DOHH2 (cell line): ENCODE measurements at regions not wholly inside any gene's neighbourhood (a gene's known extent, or its start where the extent isn't known, plus 50 kb on each side); places are given as distances from the start of the nearest gene placed in this dataset.
"Not testable (repeated sequence)": the region's sequence is repeated elsewhere in the genome, so short reads cannot be mapped to it uniquely, and the experiment has no call there.

Experiments
- H3F3A ChIP-seq: fragments of 200-600 bp; sonication (generic), shearing (Covaris generic); 2 replicates; pipeline ENCODE4 v1.6.0; 2016; ENCODE audit warnings: antibody characterized with exemption, mild to moderate bottlenecking; ENCODE audit not compliant: control insufficient read depth, insufficient read depth
- H3K27ac ChIP-seq: fragments of 200-600 bp; sonication (generic); 2 replicates; pipeline ENCODE4 v1.5.1; 2014; ENCODE audit warnings: low read depth, mild to moderate bottlenecking, low read length, moderate library complexity
- H3K27me3 ChIP-seq: fragments of 200-600 bp; sonication (generic); 2 replicates; pipeline ENCODE4 v1.6.1; 2014; ENCODE audit warnings: mild to moderate bottlenecking, low read length, mixed read lengths; ENCODE audit not compliant: control insufficient read depth
- H3K36me3 ChIP-seq: fragments of 200-600 bp; sonication (generic); 2 replicates; pipeline ENCODE4 v1.6.1; 2014; ENCODE audit warnings: mild to moderate bottlenecking, low read length, moderate library complexity, mixed read lengths; ENCODE audit not compliant: control insufficient read depth
- H3K4me1 ChIP-seq: fragments of 200-600 bp; sonication (generic); 2 replicates; pipeline ENCODE4 v1.6.1; 2014; ENCODE audit warnings: mild to moderate bottlenecking, low read length, mixed read lengths; ENCODE audit not compliant: control insufficient read depth
- H3K4me2 ChIP-seq: fragments of 200-600 bp; sonication (generic); 2 replicates; pipeline ENCODE4 v1.6.0; 2014; ENCODE audit warnings: mild to moderate bottlenecking, low read length, moderate library complexity
- H3K4me3 ChIP-seq: fragments of 200-600 bp; sonication (generic); 2 replicates; pipeline ENCODE4 v1.5.1; 2014; ENCODE audit warnings: mild to moderate bottlenecking, low read length, mixed read lengths
- H3K79me2 ChIP-seq: fragments of 200-600 bp; sonication (generic); 2 replicates; pipeline ENCODE4 v1.6.1; 2014; ENCODE audit warnings: mild to moderate bottlenecking, low read length, mixed read lengths; ENCODE audit not compliant: control insufficient read depth
- H3K9me2 ChIP-seq: fragments of 200-600 bp; sonication (generic); replicated peaks from 2 replicates; pipeline ENCODE4 v1.6.1; 2014; ENCODE audit warnings: mild to moderate bottlenecking, low read length, mixed read lengths; ENCODE audit not compliant: control insufficient read depth
- H3K9me3 ChIP-seq: fragments of 200-600 bp; sonication (generic); 2 replicates; pipeline ENCODE4 v1.6.1; 2014; ENCODE audit warnings: antibody characterized with exemption, low read length, mixed read lengths; ENCODE audit not compliant: control insufficient read depth, insufficient read depth
- H4K20me1 ChIP-seq: fragments of 200-600 bp; sonication (generic); 2 replicates; pipeline ENCODE4 v1.6.0; 2014; ENCODE audit warnings: low read depth, mild to moderate bottlenecking, antibody characterized with exemption, low read length, moderate library complexity; ENCODE audit not compliant: control insufficient read depth, insufficient read depth
- EZH2phosphoT487 ChIP-seq: fragments of 200-600 bp; sonication (generic); IDR thresholded peaks from 2 replicates; pipeline ENCODE4 v1.6.1; 2017; ENCODE audit warnings: borderline replicate concordance, mild to moderate bottlenecking, antibody characterized with exemption, low read length, moderate library complexity, mixed read lengths
- TF ChIP-seq, protein P1 (sequence below): fragments of 200-600 bp; sonication (generic); IDR thresholded peaks from one replicate; pipeline ENCODE4 v1.5.1; 2014; ENCODE audit warnings: antibody characterized with exemption, mild to moderate bottlenecking, low read depth, low read length; ENCODE audit not compliant: poor library complexity, severe bottlenecking

DNA sequence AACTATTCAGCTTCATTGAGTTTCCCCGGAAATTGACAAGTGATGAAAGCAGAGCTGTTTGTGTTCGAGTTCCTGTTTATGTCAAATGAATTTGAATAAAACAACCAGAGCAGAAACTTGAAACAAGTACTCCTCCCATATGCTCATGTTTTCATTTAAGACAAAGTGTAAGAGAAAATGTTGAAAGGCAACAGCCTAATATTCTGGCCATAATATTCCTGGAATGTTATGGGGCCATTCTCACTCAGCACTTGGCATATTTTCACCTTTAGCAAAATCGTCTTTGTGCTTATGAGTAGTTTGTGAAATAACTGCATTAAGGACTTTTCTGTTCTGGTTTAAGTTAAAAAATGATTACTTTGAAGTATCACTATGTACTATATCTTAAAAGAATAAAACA is 276.0 kb upstream of the FAT1 start:
- no peaks in the 10 kb centered on the region for H3F3A ChIP-seq

DNA sequence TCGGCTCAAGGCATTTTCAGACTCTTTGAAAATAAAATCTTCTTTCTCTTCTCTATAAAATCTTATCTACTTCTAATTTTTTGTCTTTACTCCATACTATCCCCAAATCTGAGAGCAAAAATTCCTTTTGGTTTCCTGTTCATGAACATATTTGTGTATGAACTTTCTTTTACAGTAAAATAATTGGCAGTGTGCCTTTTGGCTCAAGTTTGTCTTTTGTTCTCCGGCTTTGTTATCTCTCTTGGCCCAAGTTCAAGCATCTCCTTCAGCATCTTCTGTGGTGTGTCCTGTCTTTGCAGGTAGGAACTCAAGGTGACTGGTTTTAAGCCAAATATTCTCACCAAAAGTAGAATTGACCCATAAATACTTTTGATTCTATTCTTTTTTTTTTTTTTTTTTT is 276.6 kb upstream of the FAT1 start:
- no peak overlapping the region for H3K27ac ChIP-seq
- no peaks in the 10 kb centered on the region for H3K36me3 ChIP-seq
- H3K79me2 ChIP-seq, result no peaks in the 10 kb centered on the region
- H3K4me3 ChIP-seq, result no peak overlapping the region
- no peaks in the 10 kb centered on the region for H3K9me2 ChIP-seq
- no peaks in the 10 kb centered on the region for H3F3A ChIP-seq
- no peaks in the 10 kb centered on the region for H3K4me1 ChIP-seq
- no peaks in the 10 kb centered on the region for H4K20me1 ChIP-seq
- no peak overlapping the region for H3K4me2 ChIP-seq
- no peaks in the 10 kb centered on the region for H3K27me3 ChIP-seq
- no peak for TF ChIP-seq EZH2phosphoT487
- TF ChIP-seq, protein P1, sequence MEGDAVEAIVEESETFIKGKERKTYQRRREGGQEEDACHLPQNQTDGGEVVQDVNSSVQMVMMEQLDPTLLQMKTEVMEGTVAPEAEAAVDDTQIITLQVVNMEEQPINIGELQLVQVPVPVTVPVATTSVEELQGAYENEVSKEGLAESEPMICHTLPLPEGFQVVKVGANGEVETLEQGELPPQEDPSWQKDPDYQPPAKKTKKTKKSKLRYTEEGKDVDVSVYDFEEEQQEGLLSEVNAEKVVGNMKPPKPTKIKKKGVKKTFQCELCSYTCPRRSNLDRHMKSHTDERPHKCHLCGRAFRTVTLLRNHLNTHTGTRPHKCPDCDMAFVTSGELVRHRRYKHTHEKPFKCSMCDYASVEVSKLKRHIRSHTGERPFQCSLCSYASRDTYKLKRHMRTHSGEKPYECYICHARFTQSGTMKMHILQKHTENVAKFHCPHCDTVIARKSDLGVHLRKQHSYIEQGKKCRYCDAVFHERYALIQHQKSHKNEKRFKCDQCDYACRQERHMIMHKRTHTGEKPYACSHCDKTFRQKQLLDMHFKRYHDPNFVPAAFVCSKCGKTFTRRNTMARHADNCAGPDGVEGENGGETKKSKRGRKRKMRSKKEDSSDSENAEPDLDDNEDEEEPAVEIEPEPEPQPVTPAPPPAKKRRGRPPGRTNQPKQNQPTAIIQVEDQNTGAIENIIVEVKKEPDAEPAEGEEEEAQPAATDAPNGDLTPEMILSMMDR, result no peak
- H3K9me3 ChIP-seq, result no peaks in the 10 kb centered on the region

More for the DNA sequence above, 276.0 kb upstream of the FAT1 start:
- Histone ChIP-seq H4K20me1 (no peaks in the 10 kb centered on the region), H3K4me1 (no peaks in the 10 kb centered on the region), H3K4me2 (no peak overlapping the region), H3K4me3 (no peak overlapping the region), H3K27ac (no peak overlapping the region), H3K36me3 (no peaks in the 10 kb centered on the region), H3K9me3 (no peaks in the 10 kb centered on the region), H3K9me2 (no peaks in the 10 kb centered on the region), H3K27me3 (no peaks in the 10 kb centered on the region), H3K79me2 (no peaks in the 10 kb centered on the region)
- TF ChIP-seq EZH2phosphoT487, result no peak
- TF ChIP-seq, protein P1, result no peak

DNA sequence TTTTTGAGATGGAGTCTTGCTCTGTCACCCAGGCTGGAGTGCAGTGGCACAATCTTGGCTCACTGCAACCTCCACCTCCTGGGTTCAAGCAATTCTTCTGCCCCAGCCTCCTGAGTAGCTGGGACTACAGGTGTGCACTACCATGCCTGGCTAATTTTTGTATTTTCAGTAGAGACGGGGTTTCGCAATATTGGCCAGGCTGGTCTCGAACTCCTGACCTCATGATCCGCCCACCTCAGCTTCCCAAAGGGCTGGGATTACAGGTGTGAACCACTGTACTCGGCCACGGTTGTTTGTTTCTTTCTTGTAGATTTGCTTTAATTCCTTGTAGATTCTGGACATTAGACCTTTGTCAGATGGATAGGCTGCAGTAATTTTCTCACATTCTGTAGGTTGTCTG is 278.5 kb upstream of the FAT1 start:
- H3K9me3 ChIP-seq, H3F3A ChIP-seq, H3K4me1 ChIP-seq, H3K27ac ChIP-seq, H3K9me2 ChIP-seq, H4K20me1 ChIP-seq, H3K4me2 ChIP-seq, H3K4me3 ChIP-seq, H3K27me3 ChIP-seq, H3K36me3 ChIP-seq, H3K79me2 ChIP-seq: not testable (repeated sequence)

DNA sequence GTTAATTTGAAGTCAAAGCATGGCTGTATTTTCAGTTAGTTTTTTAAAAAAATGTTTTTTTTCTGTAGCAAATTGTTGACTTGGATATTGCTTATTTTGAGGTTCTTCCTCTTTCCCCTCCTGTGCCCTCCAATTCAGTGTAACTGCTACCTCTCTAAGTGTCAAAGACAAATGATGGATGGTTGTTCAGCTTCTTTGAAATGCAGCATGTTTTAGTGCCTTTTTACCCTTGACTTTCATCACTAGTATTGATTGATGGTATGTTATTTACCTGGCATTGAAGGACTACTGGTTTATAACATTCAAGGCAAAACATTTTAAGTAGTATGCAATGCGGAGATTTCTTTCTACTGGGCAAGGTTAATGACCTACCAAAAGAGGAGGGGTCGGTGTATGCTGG is 281.0 kb upstream of the FAT1 start:
- Histone ChIP-seq H3K9me2 (no peaks in the 10 kb centered on the region), H3K9me3 (no peaks in the 10 kb centered on the region), H3K27ac (no peak overlapping the region), H3K4me3 (no peak overlapping the region), H3K36me3 (no peaks in the 10 kb centered on the region), H3K4me2 (no peak overlapping the region), H3K4me1 (no peaks in the 10 kb centered on the region), H3F3A (no peaks in the 10 kb centered on the region), H3K79me2 (no peaks in the 10 kb centered on the region), H4K20me1 (no peaks in the 10 kb centered on the region), H3K27me3 (no peaks in the 10 kb centered on the region)
- TF ChIP-seq, protein P1, result no peak
- no peak for TF ChIP-seq EZH2phosphoT487
